ENCODE measurements at regions not wholly inside any gene's neighbourhood (a gene's known extent, or its start where the extent isn't known, plus 50 kb on each side); places are given as distances from the start of the nearest gene placed in this dataset.
A peak's percentile ranks its signal among the peaks of the same experiment; 100 is the strongest.

DNA sequence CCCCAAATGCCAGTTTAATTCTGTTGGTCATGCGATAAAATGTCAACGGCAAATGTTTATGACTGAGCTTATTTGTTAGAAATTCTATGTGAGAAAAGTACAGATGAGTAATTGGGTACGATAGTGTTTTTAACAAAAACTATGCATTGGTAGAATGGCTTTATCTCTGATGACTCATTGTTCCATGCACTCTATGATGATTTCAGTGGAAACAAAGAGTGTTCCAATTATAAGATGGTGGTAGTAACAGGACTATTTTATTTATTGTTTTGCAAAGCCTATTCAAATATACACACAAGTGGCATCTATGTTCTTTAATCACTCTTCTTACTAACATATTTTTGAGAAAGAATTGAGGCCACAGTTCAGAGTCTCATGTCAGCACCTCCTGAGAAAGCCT is 353.7 kb upstream of the IRX2 start (continued):
- TF ChIP-seq KAT7 (CRISPR knock-in tag; IDR thresholded peaks at IDR 0.05; ENCODE audit: borderline replicate concordance): no peak
- TF ChIP-seq, protein P1, sequence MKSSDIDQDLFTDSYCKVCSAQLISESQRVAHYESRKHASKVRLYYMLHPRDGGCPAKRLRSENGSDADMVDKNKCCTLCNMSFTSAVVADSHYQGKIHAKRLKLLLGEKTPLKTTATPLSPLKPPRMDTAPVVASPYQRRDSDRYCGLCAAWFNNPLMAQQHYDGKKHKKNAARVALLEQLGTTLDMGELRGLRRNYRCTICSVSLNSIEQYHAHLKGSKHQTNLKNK (CRISPR knock-in tag; IDR thresholded peaks at IDR 0.05): no peak
- TF ChIP-seq, protein P2, sequence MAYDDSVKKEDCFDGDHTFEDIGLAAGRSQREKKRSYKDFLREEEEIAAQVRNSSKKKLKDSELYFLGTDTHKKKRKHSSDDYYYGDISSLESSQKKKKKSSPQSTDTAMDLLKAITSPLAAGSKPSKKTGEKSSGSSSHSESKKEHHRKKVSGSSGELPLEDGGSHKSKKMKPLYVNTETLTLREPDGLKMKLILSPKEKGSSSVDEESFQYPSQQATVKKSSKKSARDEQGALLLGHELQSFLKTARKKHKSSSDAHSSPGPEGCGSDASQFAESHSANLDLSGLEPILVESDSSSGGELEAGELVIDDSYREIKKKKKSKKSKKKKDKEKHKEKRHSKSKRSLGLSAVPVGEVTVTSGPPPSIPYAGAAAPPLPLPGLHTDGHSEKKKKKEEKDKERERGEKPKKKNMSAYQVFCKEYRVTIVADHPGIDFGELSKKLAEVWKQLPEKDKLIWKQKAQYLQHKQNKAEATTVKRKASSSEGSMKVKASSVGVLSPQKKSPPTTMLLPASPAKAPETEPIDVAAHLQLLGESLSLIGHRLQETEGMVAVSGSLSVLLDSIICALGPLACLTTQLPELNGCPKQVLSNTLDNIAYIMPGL (CRISPR knock-in tag; IDR thresholded peaks at IDR 0.05): no peak
- no peak for TF ChIP-seq GRHL2 (CRISPR knock-in tag; IDR thresholded peaks at IDR 0.05; ENCODE audit: insufficient replicate concordance, severe bottlenecking)
- no peak for TF ChIP-seq ZNF121 (CRISPR knock-in tag; IDR thresholded peaks at IDR 0.05)
- TF ChIP-seq, protein P3, sequence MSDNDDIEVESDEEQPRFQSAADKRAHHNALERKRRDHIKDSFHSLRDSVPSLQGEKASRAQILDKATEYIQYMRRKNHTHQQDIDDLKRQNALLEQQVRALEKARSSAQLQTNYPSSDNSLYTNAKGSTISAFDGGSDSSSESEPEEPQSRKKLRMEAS (CRISPR knock-in tag; IDR thresholded peaks at IDR 0.05): no peak
- no peak for TF ChIP-seq ZNF317 (CRISPR knock-in tag; IDR thresholded peaks at IDR 0.05; ENCODE audit: borderline replicate concordance, low read depth)
- TF ChIP-seq ZNF138 (CRISPR knock-in tag; conservative IDR thresholded peaks at IDR 0.05): no peak
- no peak for TF ChIP-seq GTF2I (CRISPR knock-in tag; conservative IDR thresholded peaks at IDR 0.05)
- no peak for TF ChIP-seq NR2C2 (CRISPR knock-in tag; IDR thresholded peaks at IDR 0.05)
- no peak for TF ChIP-seq TCF7 (CRISPR knock-in tag; IDR thresholded peaks at IDR 0.05; ENCODE audit: low read depth)
- TF ChIP-seq, protein P4, sequence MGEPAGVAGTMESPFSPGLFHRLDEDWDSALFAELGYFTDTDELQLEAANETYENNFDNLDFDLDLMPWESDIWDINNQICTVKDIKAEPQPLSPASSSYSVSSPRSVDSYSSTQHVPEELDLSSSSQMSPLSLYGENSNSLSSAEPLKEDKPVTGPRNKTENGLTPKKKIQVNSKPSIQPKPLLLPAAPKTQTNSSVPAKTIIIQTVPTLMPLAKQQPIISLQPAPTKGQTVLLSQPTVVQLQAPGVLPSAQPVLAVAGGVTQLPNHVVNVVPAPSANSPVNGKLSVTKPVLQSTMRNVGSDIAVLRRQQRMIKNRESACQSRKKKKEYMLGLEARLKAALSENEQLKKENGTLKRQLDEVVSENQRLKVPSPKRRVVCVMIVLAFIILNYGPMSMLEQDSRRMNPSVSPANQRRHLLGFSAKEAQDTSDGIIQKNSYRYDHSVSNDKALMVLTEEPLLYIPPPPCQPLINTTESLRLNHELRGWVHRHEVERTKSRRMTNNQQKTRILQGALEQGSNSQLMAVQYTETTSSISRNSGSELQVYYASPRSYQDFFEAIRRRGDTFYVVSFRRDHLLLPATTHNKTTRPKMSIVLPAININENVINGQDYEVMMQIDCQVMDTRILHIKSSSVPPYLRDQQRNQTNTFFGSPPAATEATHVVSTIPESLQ (CRISPR knock-in tag; IDR thresholded peaks at IDR 0.05): no peak
- TF ChIP-seq, protein P5, sequence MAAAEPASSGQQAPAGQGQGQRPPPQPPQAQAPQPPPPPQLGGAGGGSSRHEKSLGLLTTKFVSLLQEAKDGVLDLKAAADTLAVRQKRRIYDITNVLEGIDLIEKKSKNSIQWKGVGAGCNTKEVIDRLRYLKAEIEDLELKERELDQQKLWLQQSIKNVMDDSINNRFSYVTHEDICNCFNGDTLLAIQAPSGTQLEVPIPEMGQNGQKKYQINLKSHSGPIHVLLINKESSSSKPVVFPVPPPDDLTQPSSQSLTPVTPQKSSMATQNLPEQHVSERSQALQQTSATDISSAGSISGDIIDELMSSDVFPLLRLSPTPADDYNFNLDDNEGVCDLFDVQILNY (CRISPR knock-in tag; IDR thresholded peaks at IDR 0.05): no peak

DNA sequence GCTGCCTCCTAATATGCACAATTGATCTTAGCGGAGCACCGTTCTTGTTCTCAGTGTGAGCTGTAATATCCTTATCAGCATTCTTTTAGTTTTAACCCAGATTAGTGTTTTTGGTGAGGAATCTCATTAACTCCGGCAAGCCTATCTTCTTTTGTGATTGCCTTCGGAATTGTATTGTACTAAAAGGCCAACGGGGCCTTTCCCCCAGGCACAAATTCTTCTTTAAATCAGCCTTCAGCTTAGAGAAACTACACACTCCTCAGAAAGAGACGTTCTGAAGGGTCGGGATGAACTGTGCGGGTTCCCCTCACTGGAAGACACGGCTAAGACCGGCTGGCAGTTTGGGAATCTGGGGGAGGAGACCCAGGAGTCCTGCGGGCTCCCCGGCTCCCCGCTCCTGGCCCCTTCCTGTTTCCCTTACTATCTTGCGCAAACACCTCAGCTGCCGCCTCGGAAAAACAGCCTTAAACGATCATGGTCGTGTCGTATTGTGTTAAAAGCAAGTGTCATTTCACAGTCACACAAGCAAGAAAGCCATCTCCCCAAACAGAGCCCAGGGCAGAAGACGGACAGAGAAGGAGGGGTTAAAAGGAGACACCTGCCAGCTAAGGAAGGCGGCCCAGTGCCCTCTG is 353.1 kb upstream of the IRX2 start:
- H3K27ac Mint-ChIP-seq: peak overlapping the region; percentile 33; the same call in 1 of the 2 replicates
- no peak for ATAC-seq
- no peak for TF ChIP-seq ZNF423 (CRISPR knock-in tag; IDR thresholded peaks at IDR 0.05)
- TF ChIP-seq, protein P6, sequence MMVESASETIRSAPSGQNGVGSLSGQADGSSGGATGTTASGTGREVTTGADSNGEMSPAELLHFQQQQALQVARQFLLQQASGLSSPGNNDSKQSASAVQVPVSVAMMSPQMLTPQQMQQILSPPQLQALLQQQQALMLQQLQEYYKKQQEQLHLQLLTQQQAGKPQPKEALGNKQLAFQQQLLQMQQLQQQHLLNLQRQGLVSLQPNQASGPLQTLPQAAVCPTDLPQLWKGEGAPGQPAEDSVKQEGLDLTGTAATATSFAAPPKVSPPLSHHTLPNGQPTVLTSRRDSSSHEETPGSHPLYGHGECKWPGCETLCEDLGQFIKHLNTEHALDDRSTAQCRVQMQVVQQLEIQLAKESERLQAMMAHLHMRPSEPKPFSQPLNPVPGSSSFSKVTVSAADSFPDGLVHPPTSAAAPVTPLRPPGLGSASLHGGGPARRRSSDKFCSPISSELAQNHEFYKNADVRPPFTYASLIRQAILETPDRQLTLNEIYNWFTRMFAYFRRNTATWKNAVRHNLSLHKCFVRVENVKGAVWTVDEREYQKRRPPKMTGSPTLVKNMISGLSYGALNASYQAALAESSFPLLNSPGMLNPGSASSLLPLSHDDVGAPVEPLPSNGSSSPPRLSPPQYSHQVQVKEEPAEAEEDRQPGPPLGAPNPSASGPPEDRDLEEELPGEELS (CRISPR knock-in tag; IDR thresholded peaks at IDR 0.05): no peak
- TF ChIP-seq, protein P7, sequence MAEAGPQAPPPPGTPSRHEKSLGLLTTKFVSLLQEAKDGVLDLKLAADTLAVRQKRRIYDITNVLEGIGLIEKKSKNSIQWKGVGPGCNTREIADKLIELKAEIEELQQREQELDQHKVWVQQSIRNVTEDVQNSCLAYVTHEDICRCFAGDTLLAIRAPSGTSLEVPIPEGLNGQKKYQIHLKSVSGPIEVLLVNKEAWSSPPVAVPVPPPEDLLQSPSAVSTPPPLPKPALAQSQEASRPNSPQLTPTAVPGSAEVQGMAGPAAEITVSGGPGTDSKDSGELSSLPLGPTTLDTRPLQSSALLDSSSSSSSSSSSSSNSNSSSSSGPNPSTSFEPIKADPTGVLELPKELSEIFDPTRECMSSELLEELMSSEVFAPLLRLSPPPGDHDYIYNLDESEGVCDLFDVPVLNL (CRISPR knock-in tag; IDR thresholded peaks at IDR 0.05; ENCODE audit: borderline replicate concordance, low read depth): no peak
- TF ChIP-seq CBFB (CRISPR knock-in tag; IDR thresholded peaks at IDR 0.05; ENCODE audit: low read depth): no peak
- no peak for TF ChIP-seq EMX1 (CRISPR knock-in tag; IDR thresholded peaks at IDR 0.05)
- TF ChIP-seq ZNF416 (CRISPR knock-in tag; IDR thresholded peaks at IDR 0.05): no peak
- no peak for TF ChIP-seq GABPB1 (CRISPR knock-in tag; IDR thresholded peaks at IDR 0.05)
- TF ChIP-seq, protein P8, sequence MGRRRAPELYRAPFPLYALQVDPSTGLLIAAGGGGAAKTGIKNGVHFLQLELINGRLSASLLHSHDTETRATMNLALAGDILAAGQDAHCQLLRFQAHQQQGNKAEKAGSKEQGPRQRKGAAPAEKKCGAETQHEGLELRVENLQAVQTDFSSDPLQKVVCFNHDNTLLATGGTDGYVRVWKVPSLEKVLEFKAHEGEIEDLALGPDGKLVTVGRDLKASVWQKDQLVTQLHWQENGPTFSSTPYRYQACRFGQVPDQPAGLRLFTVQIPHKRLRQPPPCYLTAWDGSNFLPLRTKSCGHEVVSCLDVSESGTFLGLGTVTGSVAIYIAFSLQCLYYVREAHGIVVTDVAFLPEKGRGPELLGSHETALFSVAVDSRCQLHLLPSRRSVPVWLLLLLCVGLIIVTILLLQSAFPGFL (CRISPR knock-in tag; IDR thresholded peaks at IDR 0.05; ENCODE audit: borderline replicate concordance): no peak
- TF ChIP-seq, protein P9, sequence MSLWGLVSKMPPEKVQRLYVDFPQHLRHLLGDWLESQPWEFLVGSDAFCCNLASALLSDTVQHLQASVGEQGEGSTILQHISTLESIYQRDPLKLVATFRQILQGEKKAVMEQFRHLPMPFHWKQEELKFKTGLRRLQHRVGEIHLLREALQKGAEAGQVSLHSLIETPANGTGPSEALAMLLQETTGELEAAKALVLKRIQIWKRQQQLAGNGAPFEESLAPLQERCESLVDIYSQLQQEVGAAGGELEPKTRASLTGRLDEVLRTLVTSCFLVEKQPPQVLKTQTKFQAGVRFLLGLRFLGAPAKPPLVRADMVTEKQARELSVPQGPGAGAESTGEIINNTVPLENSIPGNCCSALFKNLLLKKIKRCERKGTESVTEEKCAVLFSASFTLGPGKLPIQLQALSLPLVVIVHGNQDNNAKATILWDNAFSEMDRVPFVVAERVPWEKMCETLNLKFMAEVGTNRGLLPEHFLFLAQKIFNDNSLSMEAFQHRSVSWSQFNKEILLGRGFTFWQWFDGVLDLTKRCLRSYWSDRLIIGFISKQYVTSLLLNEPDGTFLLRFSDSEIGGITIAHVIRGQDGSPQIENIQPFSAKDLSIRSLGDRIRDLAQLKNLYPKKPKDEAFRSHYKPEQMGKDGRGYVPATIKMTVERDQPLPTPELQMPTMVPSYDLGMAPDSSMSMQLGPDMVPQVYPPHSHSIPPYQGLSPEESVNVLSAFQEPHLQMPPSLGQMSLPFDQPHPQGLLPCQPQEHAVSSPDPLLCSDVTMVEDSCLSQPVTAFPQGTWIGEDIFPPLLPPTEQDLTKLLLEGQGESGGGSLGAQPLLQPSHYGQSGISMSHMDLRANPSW (CRISPR knock-in tag; conservative IDR thresholded peaks at IDR 0.05; ENCODE audit: low read depth): no peak
- no peak for TF ChIP-seq IRF2 (CRISPR knock-in tag; IDR thresholded peaks at IDR 0.05; ENCODE audit: borderline replicate concordance, low read depth)
- TF ChIP-seq ETV6 (CRISPR knock-in tag; IDR thresholded peaks at IDR 0.05): no peak

More for the DNA sequence above, 353.1 kb upstream of the IRX2 start:
- H3K36me3 Mint-ChIP-seq: no peaks in the 10 kb centered on the region
- H3K27me3 Mint-ChIP-seq (ENCODE audit: low read depth): peaks cover 44% of the 10 kb centered on the region
- DNase-seq (ENCODE audit: low spot score): no peak
- ChIA-PET CTCF (interaction anchor here (2.8 kb wide), 1 partner anchor 92 kb away, joined by 9 read pairs; no protein-coding TSS in a partner anchor), POLR2A (interaction anchor here (0.7 kb wide), 1 partner anchor 22 kb away, joined by 3 read pairs; no protein-coding TSS in a partner anchor)
- peak overlapping the region; percentile 44 for H3K4me3 Mint-ChIP-seq
- peaks cover 6% of the 10 kb centered on the region; the same call in 1 of the 2 replicates for H3K9me3 Mint-ChIP-seq
- H3K4me1 Mint-ChIP-seq: peaks cover 93% of the 10 kb centered on the region

Data from WTC11 (cell line).